DMS79 (cell line): ENCODE measurements at regions not wholly inside any gene's neighbourhood (a gene's known extent, or its start where the extent isn't known, plus 50 kb on each side); places are given as distances from the start of the nearest gene placed in this dataset.
"Not testable (repeated sequence)": the region's sequence is repeated elsewhere in the genome, so short reads cannot be mapped to it uniquely, and the experiment has no call there.

Experiments
- DNase-seq: peaks from one replicate; lab custom pipeline; 2025; lab: John Stamatoyannopoulos, UW

- DNase-seq = no peak
Measured at GRCh38 chr4:127224556-127224955, 408.2 kb upstream of the INTU start.

- DNase-seq = no peak
Measured at GRCh38 chr4:127229855-127230608, 402.7 kb upstream of the INTU start.

- DNase-seq = no peak
Measured at GRCh38 chr4:127236889-127237288, 395.9 kb upstream of the INTU start.

- DNase-seq = no peak
Measured at GRCh38 chr4:127237581-127237980, 395.2 kb upstream of the INTU start.

GRCh38 chr4:127238956-127239475 lies 393.7 kb upstream of the INTU start:
- no peak for DNase-seq

GRCh38 chr4:127239902-127240763 lies 392.6 kb upstream of the INTU start:
- DNase-seq = no peak

- no peak for DNase-seq
Measured at GRCh38 chr4:127240764-127241105, 392.0 kb upstream of the INTU start.

- DNase-seq = no peak
Measured at GRCh38 chr4:127244515-127244914, 388.2 kb upstream of the INTU start.

- DNase-seq = no peak
Measured at GRCh38 chr4:127246963-127247952, 385.5 kb upstream of the INTU start.

GRCh38 chr4:127249066-127249766 lies 383.5 kb upstream of the INTU start:
- DNase-seq = no peak

- no peak for DNase-seq
Measured at GRCh38 chr4:127249767-127250108, 383.0 kb upstream of the INTU start.

GRCh38 chr4:127250577-127250976 lies 382.2 kb upstream of the INTU start:
- no peak for DNase-seq

- no peak for DNase-seq
Measured at GRCh38 chr4:127251423-127251822, 381.3 kb upstream of the INTU start.

GRCh38 chr4:127256500-127256899 lies 376.3 kb upstream of the INTU start:
- no peak for DNase-seq

GRCh38 chr4:127261476-127261875 lies 371.3 kb upstream of the INTU start:
- DNase-seq = no peak

- DNase-seq = no peak
Measured at GRCh38 chr4:127268367-127268766, 364.4 kb upstream of the INTU start.

GRCh38 chr4:127277023-127277422 lies 355.7 kb upstream of the INTU start:
- not testable (repeated sequence) for DNase-seq

GRCh38 chr4:127284236-127284635 lies 348.5 kb upstream of the INTU start:
- no peak for DNase-seq

GRCh38 chr4:127291316-127291715 lies 341.4 kb upstream of the INTU start:
- no peak for DNase-seq

GRCh38 chr4:127293496-127293895 lies 339.3 kb upstream of the INTU start:
- DNase-seq = no peak

- DNase-seq = no peak
Measured at GRCh38 chr4:127304356-127304755, 328.4 kb upstream of the INTU start.
